ENCODE measurements at regions not wholly inside any gene's neighbourhood (a gene's known extent, or its start where the extent isn't known, plus 50 kb on each side); places are given as distances from the start of the nearest gene placed in this dataset.

DNA sequence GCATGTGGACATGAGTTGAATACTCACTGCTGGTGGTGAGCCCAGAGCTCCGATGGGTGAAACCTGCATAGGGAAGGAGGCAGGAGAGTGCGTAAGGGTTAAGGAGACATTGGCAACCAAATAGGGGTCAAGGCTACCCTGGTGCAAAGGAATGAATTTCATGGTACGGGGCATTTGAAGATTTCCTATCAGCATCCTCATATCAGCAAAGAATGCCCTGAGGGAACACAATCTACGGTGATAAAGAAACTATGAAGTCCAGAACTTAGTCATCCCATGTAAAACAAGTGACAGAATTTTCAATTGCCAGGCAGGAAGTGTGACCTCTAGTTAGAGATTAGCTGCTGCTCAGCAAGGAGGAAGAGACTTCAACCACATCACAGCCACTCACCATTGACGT is 64.9 kb downstream of the MBD3L1 start:
- TF ChIP-seq, protein P1, sequence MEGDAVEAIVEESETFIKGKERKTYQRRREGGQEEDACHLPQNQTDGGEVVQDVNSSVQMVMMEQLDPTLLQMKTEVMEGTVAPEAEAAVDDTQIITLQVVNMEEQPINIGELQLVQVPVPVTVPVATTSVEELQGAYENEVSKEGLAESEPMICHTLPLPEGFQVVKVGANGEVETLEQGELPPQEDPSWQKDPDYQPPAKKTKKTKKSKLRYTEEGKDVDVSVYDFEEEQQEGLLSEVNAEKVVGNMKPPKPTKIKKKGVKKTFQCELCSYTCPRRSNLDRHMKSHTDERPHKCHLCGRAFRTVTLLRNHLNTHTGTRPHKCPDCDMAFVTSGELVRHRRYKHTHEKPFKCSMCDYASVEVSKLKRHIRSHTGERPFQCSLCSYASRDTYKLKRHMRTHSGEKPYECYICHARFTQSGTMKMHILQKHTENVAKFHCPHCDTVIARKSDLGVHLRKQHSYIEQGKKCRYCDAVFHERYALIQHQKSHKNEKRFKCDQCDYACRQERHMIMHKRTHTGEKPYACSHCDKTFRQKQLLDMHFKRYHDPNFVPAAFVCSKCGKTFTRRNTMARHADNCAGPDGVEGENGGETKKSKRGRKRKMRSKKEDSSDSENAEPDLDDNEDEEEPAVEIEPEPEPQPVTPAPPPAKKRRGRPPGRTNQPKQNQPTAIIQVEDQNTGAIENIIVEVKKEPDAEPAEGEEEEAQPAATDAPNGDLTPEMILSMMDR (IDR thresholded peaks at IDR 0.05; ENCODE audit: insufficient read depth, low read depth, low read length): no peak
- no peak for TF ChIP-seq EZH2 (IDR thresholded peaks at IDR 0.05; ENCODE audit: insufficient read depth, low read length)
